ENCODE measurements at regions not wholly inside any gene's neighbourhood (a gene's known extent, or its start where the extent isn't known, plus 50 kb on each side); places are given as distances from the start of the nearest gene placed in this dataset.

DNA sequence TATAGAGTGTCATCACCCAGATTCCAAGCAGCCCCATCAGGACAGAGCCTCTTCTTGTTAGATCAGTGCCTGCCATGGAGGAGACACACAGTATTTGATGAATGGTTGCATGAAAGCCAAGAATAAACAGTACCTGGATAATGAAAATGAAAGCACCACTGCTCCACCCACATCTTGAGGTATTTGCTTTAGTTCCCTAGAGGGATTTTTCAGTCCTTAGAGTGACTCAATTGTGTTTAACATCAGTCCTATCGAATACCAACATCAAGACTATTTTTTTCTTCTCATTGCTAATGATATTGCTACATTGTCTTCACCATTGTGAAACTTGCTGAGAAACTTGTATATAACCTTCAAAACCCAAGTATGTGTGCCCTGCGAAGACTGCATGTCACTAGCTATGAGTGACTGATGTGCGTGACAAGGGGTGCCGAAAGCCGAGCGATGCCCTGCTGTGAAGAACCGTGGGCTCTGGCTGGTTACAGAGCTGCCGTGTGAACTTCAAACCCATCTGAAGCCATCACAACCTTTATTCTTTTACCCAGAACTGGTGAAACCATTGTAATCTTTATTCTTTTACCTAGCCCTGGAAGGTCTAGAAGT, 211.3 kb upstream of the FAT1 start:
- DNase-seq = no peak

DNA sequence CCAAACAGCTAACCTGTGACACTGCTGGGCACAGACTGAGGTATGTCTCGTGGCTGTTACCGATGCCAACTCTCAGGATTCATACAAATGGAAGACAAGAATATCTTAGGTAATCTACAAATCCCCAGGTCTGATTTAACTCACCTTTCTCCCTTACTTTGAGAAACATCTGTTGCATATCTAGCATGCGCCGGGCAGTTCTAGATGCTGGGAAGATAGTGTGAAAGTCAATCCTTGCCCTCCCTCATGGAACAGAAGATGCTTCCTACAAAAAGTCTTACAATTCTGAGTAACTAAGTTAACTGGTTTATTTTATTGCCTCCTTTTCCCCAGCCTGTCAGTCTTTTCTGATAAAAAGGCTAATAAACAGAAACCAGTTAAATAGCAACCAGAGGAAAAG, 212.2 kb upstream of the FAT1 start:
- DNase-seq = no peak

DNA sequence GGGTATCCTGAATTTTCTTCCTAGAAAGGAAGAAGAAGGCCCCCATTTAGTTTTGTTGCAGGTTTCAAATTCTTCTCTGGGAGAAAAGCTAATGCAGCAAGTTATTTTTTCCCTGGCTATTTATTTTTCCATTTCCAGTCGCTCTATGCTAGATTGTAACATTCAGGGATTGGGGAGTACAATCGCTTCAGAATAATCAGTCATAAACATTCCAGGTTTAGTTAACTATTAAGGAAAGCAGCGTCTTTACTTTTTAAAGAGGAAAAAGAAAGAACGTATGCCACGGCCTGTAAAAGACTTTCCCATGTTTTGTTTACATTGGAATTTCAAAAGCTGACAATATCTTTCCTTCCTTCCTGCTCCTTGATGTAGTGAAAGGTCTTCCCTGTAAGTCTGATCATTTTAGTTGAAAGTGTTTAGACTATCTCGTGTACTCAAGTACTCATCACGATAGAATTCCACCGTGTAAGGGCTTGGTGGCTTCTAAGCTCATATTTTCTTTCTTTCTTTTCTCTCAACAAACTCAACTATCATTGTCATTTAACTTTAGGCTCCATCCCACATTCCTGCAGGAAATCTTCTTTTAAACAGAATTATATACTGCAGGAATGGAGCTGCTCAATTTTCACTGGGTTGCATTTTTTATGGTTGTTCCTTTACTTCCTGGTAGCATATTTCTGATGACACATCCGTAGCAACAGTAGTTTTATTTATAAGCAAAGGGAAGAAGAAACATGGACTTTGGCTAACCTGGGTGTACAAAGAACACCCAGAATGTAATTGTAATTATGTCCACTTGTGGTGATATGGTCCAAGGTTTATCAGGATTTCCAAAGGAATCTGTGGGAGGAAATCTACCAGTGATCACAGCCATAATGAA, 213.1 kb upstream of the FAT1 start:
- no peak for DNase-seq

- no peak for DNase-seq
These were observed 215.6 kb upstream of the FAT1 start for GRCh38 chr4:186939226-186939625.

DNA sequence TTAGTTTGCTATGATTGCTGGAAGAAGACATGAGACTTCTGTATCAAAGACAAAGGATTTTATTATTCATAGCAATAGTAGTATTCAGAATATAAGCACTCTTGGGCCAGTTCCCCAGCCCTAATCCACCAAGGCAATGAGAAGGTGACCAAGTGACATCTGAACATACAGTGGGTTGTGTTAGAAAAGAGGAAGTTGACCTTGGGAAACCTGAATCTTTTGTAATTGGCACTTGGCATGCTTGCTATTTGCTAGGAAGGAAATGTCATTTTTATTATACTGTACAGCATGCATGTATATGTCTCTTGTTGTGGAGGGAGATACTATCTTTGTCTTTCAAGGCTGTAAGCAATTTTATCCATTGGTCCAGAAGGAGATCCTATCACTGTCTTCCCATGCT, 216.1 kb upstream of the FAT1 start:
- no peak for DNase-seq

DNA sequence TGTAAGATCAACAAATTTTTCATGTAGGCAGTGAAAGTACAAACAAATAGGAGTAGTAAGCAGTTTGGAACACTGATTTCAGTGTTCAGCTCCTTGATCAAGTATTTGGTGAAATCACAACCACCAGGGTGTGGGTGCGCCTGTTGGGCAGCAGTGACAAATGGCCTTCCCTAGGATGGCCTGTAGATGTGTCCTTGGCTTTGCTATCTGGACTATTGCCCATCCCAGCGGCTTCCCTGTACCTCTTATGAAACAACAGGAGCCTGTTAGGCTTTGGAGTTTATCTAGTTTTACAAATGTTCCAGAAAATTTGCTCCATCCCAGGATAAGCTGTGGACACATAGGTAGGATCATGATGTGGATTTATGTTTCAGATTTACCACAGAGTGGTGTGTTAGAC, 216.8 kb upstream of the FAT1 start:
- no peak for DNase-seq

- no peak for DNase-seq
These were observed 219.2 kb upstream of the FAT1 start for GRCh38 chr4:186942758-186943377.

GRCh38 chr4:186943411-186943810, 219.8 kb upstream of the FAT1 start:
- no peak for DNase-seq

GRCh38 chr4:186946136-186946535, 222.5 kb upstream of the FAT1 start:
- no peak for DNase-seq

GRCh38 chr4:186946682-186947294, 223.1 kb upstream of the FAT1 start:
- DNase-seq = no peak

DNA sequence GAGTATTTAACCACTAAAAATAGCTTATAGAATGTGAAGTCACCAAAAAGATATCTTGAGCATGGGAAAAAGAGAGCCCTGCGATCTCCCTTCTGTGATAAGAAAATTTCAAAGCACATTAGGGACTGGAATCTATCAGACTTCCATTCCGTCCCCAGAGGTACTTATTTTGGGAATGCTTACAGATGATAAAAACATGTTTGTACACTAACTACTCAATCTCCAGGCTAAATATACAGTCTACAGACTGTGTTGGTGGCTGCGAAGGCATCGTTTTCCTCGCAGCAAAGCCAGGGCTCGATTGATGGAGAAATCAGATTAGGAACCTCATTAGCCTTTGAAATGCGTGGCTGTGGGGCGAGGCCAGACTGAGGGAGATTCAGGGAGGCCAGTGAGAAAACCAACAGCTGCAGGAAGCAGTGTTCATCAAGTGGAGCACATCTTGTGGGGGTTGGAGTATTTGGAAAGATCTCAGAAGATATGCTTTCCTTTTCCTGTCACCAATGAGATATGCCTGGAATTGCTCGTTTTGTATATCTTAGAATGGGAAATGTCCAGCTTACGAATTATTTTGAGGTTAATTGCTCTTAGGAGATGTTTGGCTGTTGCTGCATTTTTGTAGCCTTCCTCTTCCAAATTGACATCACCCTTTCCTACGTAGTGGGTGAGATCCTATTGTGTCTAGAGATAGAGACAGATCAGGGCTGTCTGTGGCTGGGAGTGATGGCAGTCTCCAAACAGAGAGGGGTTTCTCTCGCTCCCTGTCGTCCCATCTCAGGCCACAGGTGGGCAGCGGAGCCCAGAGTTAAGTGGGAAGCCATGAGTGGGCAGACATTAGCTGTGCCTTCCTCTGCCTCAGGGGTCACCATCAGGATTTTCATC, 224.9 kb upstream of the FAT1 start:
- no peak for DNase-seq

DNA sequence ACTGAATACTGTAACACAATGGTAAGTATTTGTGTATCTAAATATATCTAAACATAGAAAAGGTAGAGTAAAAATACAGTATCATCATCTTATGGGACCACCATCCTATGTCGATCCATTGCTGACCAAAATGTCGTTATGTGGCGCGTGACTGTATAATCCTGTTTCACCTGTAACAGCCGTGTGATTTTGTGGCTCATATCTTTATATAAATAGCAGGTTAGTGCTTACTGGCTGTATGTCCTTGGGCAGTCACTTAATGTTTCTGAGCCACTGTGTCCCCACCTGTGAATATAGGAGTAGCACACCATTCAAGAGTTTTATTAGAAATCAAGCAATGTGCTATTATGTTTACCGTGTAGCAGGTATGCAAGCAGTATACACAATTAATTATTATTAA, 226.2 kb upstream of the FAT1 start:
- DNase-seq = no peak

DNA sequence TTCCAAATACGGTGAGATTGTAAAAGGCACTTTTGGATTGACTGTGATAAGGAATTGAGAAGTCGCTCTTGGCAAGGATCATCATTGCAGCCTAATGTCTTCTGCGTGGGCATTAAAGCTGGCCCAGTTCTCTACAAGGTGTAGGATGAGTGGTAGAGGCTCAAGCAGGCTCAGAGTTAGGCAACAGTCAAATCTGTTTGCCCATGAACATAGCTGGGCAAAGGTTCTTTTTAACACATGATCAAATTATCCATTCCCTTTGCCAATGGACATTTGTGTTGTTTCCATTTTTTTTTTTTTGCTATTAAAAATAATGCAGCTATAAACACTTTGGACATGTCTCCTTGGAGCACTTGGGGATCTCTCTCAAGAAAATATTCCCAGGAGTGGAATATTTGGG, 229.1 kb upstream of the FAT1 start:
- DNase-seq = no peak

DNA sequence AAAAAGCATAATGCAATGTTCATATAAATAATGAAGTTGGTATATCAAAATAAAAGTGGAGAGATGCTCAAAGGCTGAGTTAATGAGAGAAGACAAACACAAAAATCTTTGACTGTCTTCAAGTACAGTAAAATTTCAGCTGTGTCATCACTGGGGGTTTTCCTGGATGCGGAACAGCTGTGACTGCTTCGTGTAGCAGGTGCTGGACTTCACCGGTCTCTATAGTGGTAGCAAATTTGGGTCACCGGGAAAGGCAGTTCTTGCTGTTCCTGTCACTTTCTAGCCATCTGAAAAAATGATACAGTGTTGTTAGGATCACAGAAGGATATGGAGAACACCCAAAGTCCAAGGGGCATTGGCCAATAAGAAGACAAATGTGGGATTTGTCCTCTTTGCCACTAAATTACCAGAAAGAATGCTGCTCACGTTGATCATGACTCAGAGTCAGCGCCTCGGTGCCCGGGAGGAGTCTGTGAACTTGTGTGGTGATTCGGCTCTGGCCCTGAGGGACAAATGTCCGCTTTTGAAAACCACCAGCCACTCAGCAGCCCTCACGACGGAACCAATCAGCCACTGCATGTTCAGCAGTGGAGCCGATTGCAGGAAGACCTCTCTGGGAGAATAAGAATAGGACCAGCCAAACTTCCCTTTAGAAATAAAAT, 230.1 kb upstream of the FAT1 start:
- DNase-seq = no peak

DNA sequence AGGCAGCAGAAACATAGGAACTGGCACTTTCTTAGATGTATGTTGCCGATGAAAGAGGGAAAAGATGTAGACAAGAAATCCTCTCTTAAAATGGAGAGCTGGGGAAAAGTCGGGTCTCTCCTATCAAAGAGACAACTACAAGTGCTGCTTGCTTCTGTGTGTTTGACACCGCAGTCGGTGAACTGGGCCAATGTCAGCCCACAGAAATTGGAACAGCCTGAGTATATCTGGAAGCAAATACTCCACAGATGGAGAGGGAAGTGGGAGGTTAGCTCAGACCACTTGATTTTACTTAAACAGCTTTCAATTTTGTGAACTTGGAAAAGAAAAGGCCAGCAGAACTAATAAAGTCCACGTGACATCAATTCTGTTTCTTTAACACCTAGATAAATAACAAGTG, 230.9 kb upstream of the FAT1 start:
- no peak for DNase-seq

GRCh38 chr4:186954956-186955355, 231.3 kb upstream of the FAT1 start:
- DNase-seq = no peak

GRCh38 chr4:186957952-186958555, 234.4 kb upstream of the FAT1 start:
- no peak for DNase-seq

DNA sequence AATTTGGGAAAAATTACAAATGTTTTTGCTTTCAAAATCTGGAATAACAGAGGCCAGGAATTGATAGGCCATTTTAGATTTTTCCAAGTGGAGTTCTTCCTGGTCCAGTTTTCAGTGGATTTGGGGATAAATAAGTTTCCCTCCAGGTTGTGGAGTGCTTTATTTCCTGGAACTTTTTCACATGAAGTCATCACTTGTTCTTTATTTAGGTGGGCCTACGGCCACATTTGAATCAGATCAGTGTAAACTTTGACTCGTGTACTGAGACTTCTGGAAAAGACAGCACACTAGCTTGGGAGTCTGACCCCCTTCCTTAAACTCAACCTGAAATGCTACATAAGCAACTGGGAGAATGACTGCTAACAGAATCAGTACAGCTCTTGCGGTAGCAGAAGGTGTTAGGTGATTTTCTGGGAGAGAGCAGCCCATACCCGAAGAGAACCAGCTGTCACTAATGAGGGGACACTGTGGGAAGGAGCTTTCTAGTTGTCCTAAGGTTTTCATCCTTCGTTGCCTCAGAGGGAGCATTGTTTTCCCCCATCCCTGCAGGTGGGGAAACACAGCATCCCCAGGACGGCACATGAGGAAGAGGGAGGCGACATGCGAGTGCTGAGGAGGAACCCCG, 235.2 kb upstream of the FAT1 start:
- no peak for DNase-seq

GRCh38 chr4:186979961-186980745, 256.5 kb upstream of the FAT1 start:
- no peak for DNase-seq

DNA sequence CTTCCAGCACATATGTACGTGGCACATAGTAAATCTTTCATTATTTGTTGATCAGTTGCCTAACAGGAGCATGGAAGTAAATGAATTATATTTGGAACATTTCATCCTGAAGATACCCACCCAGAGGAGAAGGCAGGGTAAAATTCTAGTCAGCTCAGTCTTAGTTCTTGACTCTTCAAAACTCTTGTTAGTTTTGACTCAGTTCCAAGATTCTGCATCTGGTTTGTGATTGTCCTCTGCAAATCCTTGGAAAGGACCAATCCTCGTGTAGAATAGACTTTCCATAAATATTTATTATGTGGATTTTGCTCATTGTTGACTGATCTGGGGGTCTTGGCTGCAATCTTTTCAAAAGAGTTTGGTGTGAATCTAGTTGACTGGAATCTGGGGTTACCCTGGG, 257.5 kb upstream of the FAT1 start:
- DNase-seq = no peak
